Gastroesophageal sphincter (tissue), 4 donors: ENCODE measurements at regions not wholly inside any gene's neighbourhood (a gene's known extent, or its start where the extent isn't known, plus 50 kb on each side); places are given as distances from the start of the nearest gene placed in this dataset.

Source experiments
- ATAC-seq: fragments of 150-250 bp; one replicate; pipeline ENCODE4 v1.9.1; 2016; ENCODE audit warnings: mild to moderate bottlenecking, moderate library complexity
- H3K27ac ChIP-seq, 4 donors: fragments of 200-600 bp; sonication (generic) in 3 of 4; 1 replicate in 3 of 4; 2 replicates in 1 of 4; pipeline ENCODE4 v1.5.1; 2016 to 2019
- H3K27me3 ChIP-seq: fragments of 200-600 bp; sonication (generic); one replicate; pipeline ENCODE4 v1.5.1; 2019
- H3K36me3 ChIP-seq, 2 donors: fragments of 200-600 bp; sonication (generic); one replicate each; pipeline ENCODE4 v1.5.1; 2019; ENCODE audit warnings: control low read depth in 1 of 2
- H3K4me1 ChIP-seq, 3 donors: fragments of 200-600 bp; sonication (generic); 1 replicate in 2 of 3; 2 replicates in 1 of 3; pipeline ENCODE4 v1.5.1; 2016 to 2019; ENCODE audit warnings: control low read depth in 2 of 3
- H3K4me3 ChIP-seq, 2 donors: fragments of 200-600 bp; sonication (generic); one replicate each; pipeline ENCODE4 v1.5.1; 2019; ENCODE audit warnings: mild to moderate bottlenecking in 1 of 2, moderate library complexity in 1 of 2
- H3K9me3 ChIP-seq, 3 donors: fragments of 200-600 bp; sonication (generic); one replicate each; pipeline ENCODE4 v1.5.1; 2017 to 2019; ENCODE audit warnings: control low read depth in 2 of 3
- EP300 ChIP-seq: sonication (generic); formaldehyde crosslinking; IDR thresholded peaks from one replicate; pipeline ENCODE4 v1.6.1; 2017; ENCODE audit warnings: antibody characterized with exemption, mild to moderate bottlenecking
- POLR2A ChIP-seq, 2 donors: fragments of 450-650 bp; IDR thresholded peaks; one replicate each; pipeline ENCODE4 v1.6.1; 2017; ENCODE audit warnings: antibody characterized with exemption in 2 of 2, mild to moderate bottlenecking in 2 of 2, moderate library complexity in 1 of 2
- POLR2AphosphoS5 ChIP-seq: sonication (generic); formaldehyde crosslinking; IDR thresholded peaks from one replicate; pipeline ENCODE4 v1.6.1; 2017; ENCODE audit warnings: antibody characterized with exemption
- WGBS, 2 donors: methylation state at CpG; one replicate each; pipeline ENCODE4 v1.1.5; 2018; ENCODE audit warnings: low coverage in 1 of 2; 5-methylcytosine and 5-hydroxymethylcytosine counted together
- TF ChIP-seq, protein P1 (sequence below), 4 experiments: fragments of 200-600 bp in 2 of 4; fragments of 450-650 bp in 2 of 4; sonication (generic) in 1 of 4; IDR thresholded peaks; one replicate each; pipeline ENCODE4 v1.5.1; 2017 to 2019; ENCODE audit warnings: antibody characterized with exemption in 4 of 4, mild to moderate bottlenecking in 2 of 4, moderate library complexity in 2 of 4

- Histone ChIP-seq H3K27me3 (no peaks in the 10 kb centered on the region), H3K27ac (peak overlapping the region in 3 of 4 donors; percentile 35 to 52 (median 48)), H3K9me3 (peaks cover 0 to 3% (median 0%) of the 10 kb centered on the region in 3 donors), H3K4me3 (no peak overlapping the region), H3K4me1 (peaks cover 0 to 39% (median 11%) of the 10 kb centered on the region in 3 donors), H3K36me3 (no peaks in the 10 kb centered on the region)
- no peak for TF ChIP-seq POLR2AphosphoS5
- no peak for TF ChIP-seq EP300
- TF ChIP-seq, protein P1, sequence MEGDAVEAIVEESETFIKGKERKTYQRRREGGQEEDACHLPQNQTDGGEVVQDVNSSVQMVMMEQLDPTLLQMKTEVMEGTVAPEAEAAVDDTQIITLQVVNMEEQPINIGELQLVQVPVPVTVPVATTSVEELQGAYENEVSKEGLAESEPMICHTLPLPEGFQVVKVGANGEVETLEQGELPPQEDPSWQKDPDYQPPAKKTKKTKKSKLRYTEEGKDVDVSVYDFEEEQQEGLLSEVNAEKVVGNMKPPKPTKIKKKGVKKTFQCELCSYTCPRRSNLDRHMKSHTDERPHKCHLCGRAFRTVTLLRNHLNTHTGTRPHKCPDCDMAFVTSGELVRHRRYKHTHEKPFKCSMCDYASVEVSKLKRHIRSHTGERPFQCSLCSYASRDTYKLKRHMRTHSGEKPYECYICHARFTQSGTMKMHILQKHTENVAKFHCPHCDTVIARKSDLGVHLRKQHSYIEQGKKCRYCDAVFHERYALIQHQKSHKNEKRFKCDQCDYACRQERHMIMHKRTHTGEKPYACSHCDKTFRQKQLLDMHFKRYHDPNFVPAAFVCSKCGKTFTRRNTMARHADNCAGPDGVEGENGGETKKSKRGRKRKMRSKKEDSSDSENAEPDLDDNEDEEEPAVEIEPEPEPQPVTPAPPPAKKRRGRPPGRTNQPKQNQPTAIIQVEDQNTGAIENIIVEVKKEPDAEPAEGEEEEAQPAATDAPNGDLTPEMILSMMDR (IDR thresholded peaks at IDR 0.05) = no peak
- TF ChIP-seq POLR2A (IDR thresholded peaks at IDR 0.05) = no peak
- 52 to 83% methylated on average over 1 to 3 of the region's 4 CpGs for WGBS, 2 donors
- ATAC-seq = no peak
Measured at GRCh38 chr3:194931347-194931746, 245.7 kb downstream of the FAM43A start.

GRCh38 chr3:194931865-194932264 lies 246.2 kb downstream of the FAM43A start:
- 82 to 88% methylated on average over 1 to 2 of the region's 2 CpGs for WGBS, 2 donors
- H3K27ac ChIP-seq = peak overlapping the region in 3 of 4 donors; percentile 35 to 52 (median 48)
- H3K27me3 ChIP-seq = no peaks in the 10 kb centered on the region
- ATAC-seq = no peak
- peaks cover 0 to 39% (median 11%) of the 10 kb centered on the region in 3 donors for H3K4me1 ChIP-seq
- no peak overlapping the region for H3K4me3 ChIP-seq
- TF ChIP-seq, protein P1 (IDR thresholded peaks at IDR 0.05) = no peak
- TF ChIP-seq POLR2AphosphoS5 (no peak), POLR2A (IDR thresholded peaks at IDR 0.05) (no peak), EP300 (no peak)
- H3K9me3 ChIP-seq = peaks cover 0 to 3% (median 0%) of the 10 kb centered on the region in 3 donors
- no peaks in the 10 kb centered on the region for H3K36me3 ChIP-seq

GRCh38 chr3:194933465-194933864 lies 247.8 kb downstream of the FAM43A start:
- H3K27ac ChIP-seq = no peak overlapping the region
- TF ChIP-seq EP300 = no peak
- TF ChIP-seq POLR2AphosphoS5 = no peak
- TF ChIP-seq, protein P1 (IDR thresholded peaks at IDR 0.05) = no peak
- TF ChIP-seq POLR2A (IDR thresholded peaks at IDR 0.05) = no peak
- peaks cover 0 to 3% (median 0%) of the 10 kb centered on the region in 3 donors for H3K9me3 ChIP-seq
- no peaks in the 10 kb centered on the region for H3K27me3 ChIP-seq
- no peak overlapping the region for H3K4me3 ChIP-seq
- no peaks in the 10 kb centered on the region for H3K36me3 ChIP-seq
- ATAC-seq = no peak
- H3K4me1 ChIP-seq = peaks cover 0 to 39% (median 11%) of the 10 kb centered on the region in 3 donors
- WGBS, 2 donors = 79 to 100% methylated on average over 3 of the region's 5 CpGs

DNA sequence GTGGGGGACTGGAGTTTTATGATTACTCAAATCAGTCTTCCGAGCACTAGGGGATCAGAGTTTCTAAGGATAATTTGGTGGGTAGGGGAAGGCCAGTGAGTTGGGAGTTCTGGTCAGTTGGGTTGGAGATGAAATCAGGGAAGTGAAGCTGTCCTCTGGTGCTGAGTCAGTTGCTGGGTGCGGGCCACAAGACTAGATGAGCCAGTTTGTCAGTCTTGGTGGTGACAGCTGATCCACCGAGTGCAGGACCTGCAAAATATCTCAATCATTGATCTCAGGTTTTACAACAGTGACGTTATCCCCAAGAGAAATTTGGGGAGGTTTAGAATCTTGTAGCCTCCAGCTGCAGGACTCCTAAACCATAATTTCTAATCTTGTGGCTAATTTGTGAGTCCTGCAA lies 249.4 kb downstream of the FAM43A start:
- H3K4me1 ChIP-seq = peaks cover 0 to 36% (median 21%) of the 10 kb centered on the region in 3 donors
- peaks cover 0 to 3% (median 0%) of the 10 kb centered on the region in 3 donors for H3K9me3 ChIP-seq
- H3K4me3 ChIP-seq = no peak overlapping the region
- no peak overlapping the region for H3K27ac ChIP-seq
- TF ChIP-seq POLR2AphosphoS5 (no peak), POLR2A (IDR thresholded peaks at IDR 0.05) (no peak), EP300 (no peak)
- TF ChIP-seq, protein P1 (IDR thresholded peaks at IDR 0.05) = no peak
- WGBS, 2 donors = 80 to 86% methylated on average over 1 of the region's 4 CpGs
- H3K27me3 ChIP-seq = no peaks in the 10 kb centered on the region
- no peaks in the 10 kb centered on the region for H3K36me3 ChIP-seq
- no peak for ATAC-seq
